ENCODE measurements at regions not wholly inside any gene's neighbourhood (a gene's known extent, or its start where the extent isn't known, plus 50 kb on each side); places are given as distances from the start of the nearest gene placed in this dataset.

GRCh38 chr1:87644033-87644578 lies 315.4 kb downstream of the LMO4 start:
- Mint-ChIP-seq H3K27me3 (no peaks in the 10 kb centered on the region), H3K9me3 (no peaks in the 10 kb centered on the region), H3K4me3 (no peak overlapping the region), H3K36me3 (ENCODE audit: low read depth) (no peaks in the 10 kb centered on the region), H3K27ac (no peak overlapping the region), H3K4me1 (no peaks in the 10 kb centered on the region)
- intact Hi-C loops (cut with micrococcal nuclease), result no loop called here
- DNase-seq, result peak; percentile 8

DNA sequence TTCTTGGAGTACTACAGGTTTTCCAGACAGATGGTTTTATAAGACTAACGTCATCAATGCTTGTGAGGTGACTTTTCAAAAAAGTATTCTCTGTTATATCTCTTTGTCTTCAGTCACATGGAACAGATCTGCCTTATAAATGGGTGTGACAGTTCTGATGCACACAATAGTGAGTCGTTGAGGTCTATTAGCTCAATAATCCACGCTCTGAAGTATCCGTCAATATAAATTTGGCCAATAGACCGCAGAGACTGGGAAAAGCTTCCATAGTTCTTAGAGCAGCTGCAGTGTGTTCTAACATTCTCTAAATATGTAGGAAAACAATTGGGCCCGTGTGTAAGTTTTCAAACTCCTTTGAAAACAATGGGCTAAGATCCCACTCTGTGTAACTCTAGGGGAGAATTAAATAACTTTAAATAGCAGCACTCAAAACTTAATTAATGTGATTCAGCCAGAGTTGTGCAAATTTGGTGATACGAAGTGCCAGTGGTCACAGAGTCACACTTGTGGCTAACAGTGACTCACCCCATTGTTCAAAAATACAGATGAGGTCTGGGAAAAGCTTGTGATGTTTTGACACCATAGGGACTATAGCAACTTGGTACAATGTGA lies 316.0 kb downstream of the LMO4 start:
- H3K27ac Mint-ChIP-seq, result no peak overlapping the region
- peak; percentile 25 for DNase-seq
- H3K36me3 Mint-ChIP-seq (ENCODE audit: low read depth), result no peaks in the 10 kb centered on the region
- H3K4me3 Mint-ChIP-seq, result no peak overlapping the region
- no peaks in the 10 kb centered on the region for H3K9me3 Mint-ChIP-seq
- H3K27me3 Mint-ChIP-seq, result no peaks in the 10 kb centered on the region
- intact Hi-C loops (cut with micrococcal nuclease), result no loop called here
- H3K4me1 Mint-ChIP-seq, result no peaks in the 10 kb centered on the region

GRCh38 chr1:87647430-87648177 lies 318.9 kb downstream of the LMO4 start:
- intact Hi-C loops (cut with micrococcal nuclease), result no loop called here
- peak; percentile 12 for DNase-seq
- no peaks in the 10 kb centered on the region for H3K36me3 Mint-ChIP-seq (ENCODE audit: low read depth)
- no peaks in the 10 kb centered on the region for H3K4me1 Mint-ChIP-seq
- H3K9me3 Mint-ChIP-seq, result no peaks in the 10 kb centered on the region
- no peak overlapping the region for H3K27ac Mint-ChIP-seq
- H3K27me3 Mint-ChIP-seq, result no peaks in the 10 kb centered on the region
- H3K4me3 Mint-ChIP-seq, result no peak overlapping the region

DNA sequence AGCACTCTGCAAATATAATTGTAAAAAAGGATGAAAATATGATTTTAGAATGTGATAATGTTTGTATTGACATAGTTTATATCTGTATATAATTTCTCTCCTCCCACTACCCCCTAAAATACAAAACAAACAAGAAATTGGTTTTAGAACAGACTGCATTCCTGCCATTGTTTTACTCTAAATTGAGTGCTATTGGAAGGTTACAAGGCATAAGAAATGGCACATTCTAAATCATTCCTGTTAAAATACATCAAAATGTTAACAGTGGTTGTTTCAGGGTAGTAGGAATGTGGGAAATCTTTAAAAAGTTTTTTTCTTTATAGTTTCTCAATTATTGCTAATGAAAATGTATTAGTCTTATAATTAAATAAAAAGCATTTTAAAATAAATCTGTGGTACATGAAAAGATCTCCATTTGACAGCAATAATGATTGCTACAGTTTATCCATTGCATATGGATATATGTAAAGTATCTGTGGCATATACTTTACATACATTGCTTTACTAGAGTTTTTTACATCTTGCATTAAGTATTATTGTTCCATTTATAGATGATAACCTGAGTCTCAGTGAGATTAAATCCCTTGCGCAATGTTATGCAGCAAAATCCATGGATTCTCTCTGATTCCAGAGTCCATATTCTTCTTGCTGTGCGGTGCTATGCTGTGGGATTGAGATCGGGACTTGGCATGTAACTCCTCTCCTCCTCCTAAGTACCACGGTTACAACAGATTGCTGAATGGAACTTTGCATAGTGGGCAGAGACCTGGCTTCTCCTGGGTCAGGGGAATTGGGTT lies 319.8 kb downstream of the LMO4 start:
- Mint-ChIP-seq H3K4me1 (no peaks in the 10 kb centered on the region), H3K9me3 (no peaks in the 10 kb centered on the region), H3K36me3 (ENCODE audit: low read depth) (no peaks in the 10 kb centered on the region), H3K4me3 (no peak overlapping the region), H3K27me3 (no peaks in the 10 kb centered on the region), H3K27ac (no peak overlapping the region)
- intact Hi-C loops (cut with micrococcal nuclease), result no loop called here
- DNase-seq, result peak; percentile 44

DNA sequence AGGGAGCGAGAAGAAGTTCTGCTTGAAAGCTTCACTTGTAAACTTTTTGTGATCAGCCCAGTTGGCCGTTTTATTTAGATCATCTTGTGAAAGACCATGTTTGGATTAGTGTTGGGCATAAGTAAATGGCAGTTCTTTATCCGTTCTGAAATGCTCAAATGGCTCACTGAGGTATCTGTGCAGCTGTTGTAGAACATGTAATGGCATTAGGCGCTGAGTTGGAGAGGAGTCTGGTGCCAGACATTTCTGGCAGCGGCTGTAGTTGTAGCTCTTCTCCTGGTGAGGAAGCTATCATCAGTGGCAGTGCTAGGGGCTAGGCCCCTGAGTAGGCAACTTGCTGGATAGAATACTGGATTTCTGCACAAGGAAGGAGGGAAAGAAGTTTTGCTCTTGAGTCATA lies 321.6 kb downstream of the LMO4 start:
- Mint-ChIP-seq H3K4me1 (no peaks in the 10 kb centered on the region), H3K27ac (no peak overlapping the region), H3K27me3 (no peaks in the 10 kb centered on the region), H3K4me3 (no peak overlapping the region), H3K36me3 (ENCODE audit: low read depth) (no peaks in the 10 kb centered on the region), H3K9me3 (no peaks in the 10 kb centered on the region)
- peak; percentile 2 for DNase-seq
- intact Hi-C loops (cut with micrococcal nuclease), result no loop called here

GRCh38 chr1:87652176-87652575 lies 323.5 kb downstream of the LMO4 start:
- H3K27ac Mint-ChIP-seq, result no peak overlapping the region
- no peaks in the 10 kb centered on the region for H3K27me3 Mint-ChIP-seq
- no peak overlapping the region for H3K4me3 Mint-ChIP-seq
- peak; percentile 19 for DNase-seq
- H3K9me3 Mint-ChIP-seq, result no peaks in the 10 kb centered on the region
- intact Hi-C loops (cut with micrococcal nuclease), result no loop called here
- H3K4me1 Mint-ChIP-seq, result no peaks in the 10 kb centered on the region
- no peaks in the 10 kb centered on the region for H3K36me3 Mint-ChIP-seq (ENCODE audit: low read depth)

DNA sequence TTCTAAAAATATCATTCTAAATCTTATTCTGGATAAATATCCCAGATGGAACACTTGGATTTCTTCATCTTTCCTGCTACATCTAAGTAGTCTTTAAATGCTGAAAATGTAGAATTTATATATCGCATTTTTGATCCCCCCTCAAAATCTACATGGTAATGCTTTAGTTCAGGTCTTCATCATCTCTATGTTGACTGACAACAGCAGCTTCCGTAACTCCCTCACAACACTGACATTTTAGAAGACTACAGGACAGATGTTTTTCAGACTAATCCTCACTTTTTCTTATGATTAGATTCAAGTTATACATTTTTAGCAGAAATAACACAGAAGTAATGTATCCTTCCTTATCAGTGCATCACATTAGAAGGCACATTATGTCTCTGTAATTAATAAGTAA lies 336.5 kb downstream of the LMO4 start:
- no peaks in the 10 kb centered on the region for H3K4me1 Mint-ChIP-seq
- H3K36me3 Mint-ChIP-seq (ENCODE audit: low read depth), result no peaks in the 10 kb centered on the region
- intact Hi-C loops (cut with micrococcal nuclease), result no loop called here
- H3K27ac Mint-ChIP-seq, result no peak overlapping the region
- no peak for DNase-seq
- H3K4me3 Mint-ChIP-seq, result no peak overlapping the region
- no peaks in the 10 kb centered on the region for H3K9me3 Mint-ChIP-seq
- no peaks in the 10 kb centered on the region for H3K27me3 Mint-ChIP-seq

- Mint-ChIP-seq H3K9me3 (no peaks in the 10 kb centered on the region), H3K27me3 (no peaks in the 10 kb centered on the region), H3K4me1 (no peaks in the 10 kb centered on the region), H3K36me3 (ENCODE audit: low read depth) (no peaks in the 10 kb centered on the region), H3K27ac (no peak overlapping the region), H3K4me3 (no peak overlapping the region)
- DNase-seq, result no peak
- intact Hi-C loops (cut with micrococcal nuclease), result no loop called here
Measured at GRCh38 chr1:87666681-87667080, 338.0 kb downstream of the LMO4 start.

DNA sequence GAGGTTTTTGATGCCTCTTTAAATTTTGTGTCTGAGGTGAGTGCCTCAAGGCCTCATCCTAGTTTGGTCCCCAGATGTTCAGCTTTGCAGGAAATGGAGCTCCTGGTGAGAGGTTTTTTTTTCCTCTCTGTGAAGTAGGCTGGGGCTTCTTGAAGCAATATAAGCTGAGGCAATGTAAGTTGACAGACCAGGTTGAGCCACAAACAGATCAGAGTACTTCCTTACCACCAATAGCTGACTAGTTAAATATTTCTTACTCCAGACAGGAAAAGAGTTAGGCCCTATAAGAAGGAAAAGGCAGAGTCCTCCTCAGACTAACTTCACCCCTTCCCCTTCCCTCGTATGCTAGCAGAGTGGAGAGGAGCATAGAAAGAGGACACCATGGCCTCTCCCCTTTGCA lies 341.0 kb downstream of the LMO4 start:
- Mint-ChIP-seq H3K36me3 (ENCODE audit: low read depth) (no peaks in the 10 kb centered on the region), H3K27me3 (no peaks in the 10 kb centered on the region), H3K4me1 (no peaks in the 10 kb centered on the region), H3K27ac (no peak overlapping the region), H3K4me3 (no peak overlapping the region), H3K9me3 (no peaks in the 10 kb centered on the region)
- intact Hi-C loops (cut with micrococcal nuclease), result no loop called here
- peak; percentile 17 for DNase-seq

GRCh38 chr1:87673309-87673708 lies 344.6 kb downstream of the LMO4 start:
- intact Hi-C loops (cut with micrococcal nuclease), result no loop called here
- H3K4me1 Mint-ChIP-seq, result no peaks in the 10 kb centered on the region
- H3K9me3 Mint-ChIP-seq, result no peaks in the 10 kb centered on the region
- DNase-seq, result peak; percentile 3
- H3K4me3 Mint-ChIP-seq, result no peak overlapping the region
- peaks cover 2% of the 10 kb centered on the region for H3K27me3 Mint-ChIP-seq
- H3K36me3 Mint-ChIP-seq (ENCODE audit: low read depth), result no peaks in the 10 kb centered on the region
- H3K27ac Mint-ChIP-seq, result no peak overlapping the region

DNA sequence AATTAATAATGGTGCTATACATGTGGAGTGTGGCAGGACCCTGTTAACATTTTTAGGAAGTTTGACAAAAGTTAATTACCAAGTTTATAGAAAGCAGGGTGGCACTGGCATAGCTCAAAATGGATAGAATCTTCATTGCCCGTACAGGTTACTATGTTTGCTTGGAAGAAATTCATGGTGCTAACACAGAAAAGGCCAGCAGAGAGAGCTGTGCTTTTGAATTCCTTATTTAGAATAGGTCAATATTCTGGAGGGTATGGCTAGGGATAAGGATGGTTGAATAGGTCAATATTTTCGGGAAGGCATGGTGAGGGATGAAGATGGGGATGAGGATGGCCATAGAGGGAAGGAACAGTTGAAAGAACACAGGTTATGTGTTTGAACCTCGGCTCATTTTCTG lies 345.1 kb downstream of the LMO4 start:
- Mint-ChIP-seq H3K4me1 (no peaks in the 10 kb centered on the region), H3K9me3 (no peaks in the 10 kb centered on the region), H3K27ac (no peak overlapping the region), H3K4me3 (no peak overlapping the region), H3K27me3 (peaks cover 2% of the 10 kb centered on the region), H3K36me3 (ENCODE audit: low read depth) (no peaks in the 10 kb centered on the region)
- intact Hi-C loops (cut with micrococcal nuclease), result no loop called here
- DNase-seq, result no peak

DNA sequence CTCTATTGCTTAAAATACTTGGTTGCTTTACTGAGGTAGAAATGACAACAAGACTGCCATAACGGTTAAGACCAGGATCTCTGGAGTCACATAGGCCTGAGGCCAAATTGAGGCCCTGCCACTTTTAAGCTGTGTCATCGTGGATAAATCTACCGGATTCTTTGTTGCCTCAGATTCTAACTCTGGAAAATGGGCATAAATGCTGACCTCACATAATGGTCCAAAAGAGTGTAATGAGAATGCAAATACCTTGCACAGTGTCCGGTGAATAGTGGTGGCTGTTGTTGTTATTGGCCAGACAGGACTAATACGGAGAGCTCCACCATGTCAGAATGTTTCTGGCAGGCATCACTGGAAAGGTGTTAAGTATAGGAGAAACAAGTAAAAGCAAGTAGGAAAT lies 346.1 kb downstream of the LMO4 start:
- Mint-ChIP-seq H3K9me3 (no peaks in the 10 kb centered on the region), H3K4me3 (no peak overlapping the region), H3K4me1 (no peaks in the 10 kb centered on the region), H3K27ac (no peak overlapping the region), H3K27me3 (peaks cover 2% of the 10 kb centered on the region), H3K36me3 (ENCODE audit: low read depth) (no peaks in the 10 kb centered on the region)
- peak; percentile 34 for DNase-seq
- intact Hi-C loops (cut with micrococcal nuclease), result no loop called here

DNA sequence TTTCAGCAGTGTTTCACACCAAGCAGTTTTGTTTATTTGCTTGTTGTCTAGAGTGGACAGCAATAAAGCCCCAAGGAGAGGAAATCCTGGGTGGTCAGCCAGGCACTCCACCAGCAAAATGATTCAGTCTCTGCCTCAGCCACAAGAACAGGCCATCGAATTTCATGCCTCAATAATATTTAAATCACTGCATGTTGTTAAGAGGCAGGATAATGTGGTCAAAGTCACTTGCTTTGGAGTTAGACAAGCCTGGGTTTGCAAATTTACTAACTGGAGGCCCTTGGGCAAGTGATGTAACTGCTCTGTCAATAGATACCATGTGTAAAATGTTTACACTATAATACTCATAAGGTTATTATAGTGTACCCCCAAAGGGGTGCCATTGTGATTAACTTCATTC lies 349.6 kb downstream of the LMO4 start:
- intact Hi-C loops (cut with micrococcal nuclease), result no loop called here
- Mint-ChIP-seq H3K27ac (no peak overlapping the region), H3K4me3 (no peak overlapping the region), H3K4me1 (no peaks in the 10 kb centered on the region), H3K36me3 (ENCODE audit: low read depth) (no peaks in the 10 kb centered on the region), H3K27me3 (peaks cover 2% of the 10 kb centered on the region), H3K9me3 (no peaks in the 10 kb centered on the region)
- DNase-seq, result no peak

DNA sequence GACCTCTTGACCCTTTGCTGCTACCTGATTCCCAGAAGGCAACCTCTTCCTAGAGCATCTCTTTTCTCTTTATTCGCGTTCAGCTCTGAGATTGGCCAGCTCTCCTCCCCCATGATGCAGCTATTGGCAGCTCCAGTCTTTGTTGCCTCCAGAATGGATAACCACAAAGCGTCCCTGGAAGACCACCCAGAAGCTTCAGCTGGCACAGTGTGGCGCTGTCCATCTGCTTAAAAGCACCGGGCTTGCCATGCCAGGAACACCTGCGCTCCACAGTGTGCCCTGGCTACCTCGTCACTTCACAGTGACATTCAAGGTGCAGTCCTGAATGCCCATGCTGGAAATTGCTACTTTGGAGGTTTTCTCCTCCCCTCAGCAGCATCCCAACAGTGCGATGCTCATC lies 353.9 kb downstream of the LMO4 start:
- Mint-ChIP-seq H3K27ac (no peak overlapping the region), H3K4me3 (no peak overlapping the region), H3K36me3 (ENCODE audit: low read depth) (no peaks in the 10 kb centered on the region), H3K27me3 (peaks cover 2% of the 10 kb centered on the region), H3K4me1 (no peaks in the 10 kb centered on the region), H3K9me3 (no peaks in the 10 kb centered on the region)
- intact Hi-C loops (cut with micrococcal nuclease), result no loop called here
- DNase-seq, result no peak
